ENCODE measurements at regions not wholly inside any gene's neighbourhood (a gene's known extent, or its start where the extent isn't known, plus 50 kb on each side); places are given as distances from the start of the nearest gene placed in this dataset.

- no peak for TF ChIP-seq TCF12 (IDR thresholded peaks at IDR 0.05; ENCODE audit: low read depth)
- peak; percentile 88 for TF ChIP-seq MAX (IDR thresholded peaks at IDR 0.05)
- TF ChIP-seq RAD21 (IDR thresholded peaks at IDR 0.05; ENCODE audit: low read depth) = no peak
- TF ChIP-seq CREB1 (IDR thresholded peaks at IDR 0.05; ENCODE audit: low read depth) = no peak
- no peak for TF ChIP-seq NFIC (IDR thresholded peaks at IDR 0.05)
Measured at GRCh38 chr9:706606-707459, 134.7 kb upstream of the DMRT1 start.
